Activated T-helper 2 cell treated with anti-CD3 and anti-CD28 coated beads, Interferon-gamma antibody, Interleukin-2, Interleukin-4, amounts not matched to agents 10 μg/mL and 5 μg/mL and 100 μg/mL, durations not matched to agents 14 hours and 24 hours and 36 hours (primary cell): ENCODE measurements at regions not wholly inside any gene's neighbourhood (a gene's known extent, or its start where the extent isn't known, plus 50 kb on each side); places are given as distances from the start of the nearest gene placed in this dataset.

Source experiments
- DNase-seq: peaks from one replicate; pipeline ENCODE4 v3.0.0; 2021; ENCODE audit warnings: low spot score
- H3K27ac Mint-ChIP-seq: one replicate; pipeline ENCODE4 v1.8.0; 2021; ENCODE audit warnings: mixed read lengths
- H3K27me3 Mint-ChIP-seq: one replicate; pipeline ENCODE4 v1.8.0; 2021; ENCODE audit warnings: low read depth, mixed read lengths
- H3K36me3 Mint-ChIP-seq: one replicate; pipeline ENCODE4 v1.8.0; 2021; ENCODE audit warnings: low read depth, mixed read lengths
- H3K4me1 Mint-ChIP-seq: one replicate; pipeline ENCODE4 v1.8.0; 2021; ENCODE audit warnings: low read depth, mixed read lengths
- H3K4me3 Mint-ChIP-seq: one replicate; pipeline ENCODE4 v1.8.0; 2021; ENCODE audit warnings: low read depth, mild to moderate bottlenecking, moderate library complexity, mixed read lengths
- H3K9me3 Mint-ChIP-seq: one replicate; pipeline ENCODE4 v1.8.0; 2021; ENCODE audit warnings: mixed read lengths
- intact Hi-C: fragments of 100-400 bp; cut with micrococcal nuclease; formaldehyde crosslinking; loops from one replicate; pipeline ENCODE4 v1.15.1; 2023

DNA sequence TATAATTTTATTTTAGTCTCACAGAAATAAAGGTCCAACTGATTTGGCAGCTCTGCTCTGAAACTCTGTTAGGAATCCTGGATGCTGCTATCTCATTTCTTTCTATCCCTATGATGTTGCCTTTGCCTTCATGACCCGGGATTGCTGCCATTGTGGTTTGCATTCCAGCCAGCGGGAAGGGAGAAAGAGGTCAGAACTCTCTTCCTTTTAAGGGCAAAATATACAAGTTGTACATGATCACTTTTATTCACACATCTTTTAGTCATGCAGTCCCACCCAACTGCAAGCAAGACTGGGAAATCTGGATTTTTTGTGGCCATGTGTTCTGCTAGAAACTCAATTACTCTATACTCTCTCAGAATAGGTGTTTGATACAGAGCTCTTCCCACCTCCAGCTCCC is 263.1 kb upstream of the ZFP64 start:
- H3K9me3 Mint-ChIP-seq = no peaks in the 10 kb centered on the region
- no peaks in the 10 kb centered on the region for H3K4me1 Mint-ChIP-seq
- no peaks in the 10 kb centered on the region for H3K27me3 Mint-ChIP-seq
- no peaks in the 10 kb centered on the region for H3K36me3 Mint-ChIP-seq
- no peak overlapping the region for H3K27ac Mint-ChIP-seq
- no peak overlapping the region for H3K4me3 Mint-ChIP-seq
- intact Hi-C loops = no loop called here
- no peak for DNase-seq

DNA sequence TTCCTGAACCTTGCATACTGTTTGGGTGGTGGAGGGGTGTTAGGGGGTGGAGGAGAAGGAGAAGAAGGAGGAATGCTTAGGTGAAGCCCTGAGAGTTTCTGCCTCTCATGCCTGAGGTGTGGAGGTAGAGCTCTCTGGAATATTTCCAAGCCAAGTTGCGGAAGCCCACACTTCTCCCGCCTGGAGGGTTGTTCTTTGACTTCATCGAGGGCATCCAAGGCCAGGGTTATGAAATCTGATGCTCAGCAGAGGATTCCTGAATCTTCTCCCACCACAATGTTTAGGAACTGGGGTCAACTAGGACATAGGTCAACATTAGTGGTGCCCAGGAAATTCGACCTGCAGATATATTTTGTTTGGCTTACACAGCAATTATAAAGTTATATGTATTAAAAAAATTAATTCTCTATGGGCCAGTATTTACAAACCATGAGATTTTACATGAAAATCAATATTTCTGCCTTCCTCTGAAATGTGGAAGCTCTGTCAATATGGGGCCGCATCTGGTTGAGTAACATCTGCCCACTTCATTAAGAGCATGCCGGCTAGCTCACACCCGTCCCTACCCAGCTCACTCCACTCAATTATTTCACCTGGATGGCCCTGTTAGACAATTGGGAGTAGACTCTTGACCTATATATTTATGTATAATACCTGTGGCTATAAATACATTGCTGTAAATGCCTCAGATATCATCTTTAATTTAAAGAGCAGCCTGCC is 257.1 kb upstream of the ZFP64 start:
- Mint-ChIP-seq H3K4me1 (no peaks in the 10 kb centered on the region), H3K27me3 (no peaks in the 10 kb centered on the region), H3K36me3 (no peaks in the 10 kb centered on the region), H3K9me3 (no peaks in the 10 kb centered on the region), H3K27ac (no peak overlapping the region), H3K4me3 (no peak overlapping the region)
- no peak for DNase-seq
- intact Hi-C loops = no loop called here

DNA sequence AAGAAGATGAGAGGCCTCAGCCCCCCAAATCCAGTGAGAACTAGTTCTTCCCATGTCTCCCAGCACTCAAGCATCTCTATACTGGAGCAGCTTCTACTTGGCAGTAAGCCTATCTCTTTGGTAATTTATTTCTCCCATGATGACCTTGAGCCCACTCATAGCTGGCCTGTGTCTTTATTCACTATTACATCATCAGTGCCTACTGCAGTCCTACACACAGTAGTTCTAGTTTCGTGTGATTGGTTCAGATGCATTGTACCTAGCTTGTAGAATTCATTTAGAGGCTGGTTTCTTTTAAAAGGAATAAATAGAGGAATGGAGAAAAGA is 255.6 kb upstream of the ZFP64 start:
- intact Hi-C loops = no loop called here
- Mint-ChIP-seq H3K4me3 (no peak overlapping the region), H3K36me3 (no peaks in the 10 kb centered on the region), H3K9me3 (no peaks in the 10 kb centered on the region), H3K27ac (no peak overlapping the region), H3K4me1 (no peaks in the 10 kb centered on the region), H3K27me3 (no peaks in the 10 kb centered on the region)
- DNase-seq = no peak

DNA sequence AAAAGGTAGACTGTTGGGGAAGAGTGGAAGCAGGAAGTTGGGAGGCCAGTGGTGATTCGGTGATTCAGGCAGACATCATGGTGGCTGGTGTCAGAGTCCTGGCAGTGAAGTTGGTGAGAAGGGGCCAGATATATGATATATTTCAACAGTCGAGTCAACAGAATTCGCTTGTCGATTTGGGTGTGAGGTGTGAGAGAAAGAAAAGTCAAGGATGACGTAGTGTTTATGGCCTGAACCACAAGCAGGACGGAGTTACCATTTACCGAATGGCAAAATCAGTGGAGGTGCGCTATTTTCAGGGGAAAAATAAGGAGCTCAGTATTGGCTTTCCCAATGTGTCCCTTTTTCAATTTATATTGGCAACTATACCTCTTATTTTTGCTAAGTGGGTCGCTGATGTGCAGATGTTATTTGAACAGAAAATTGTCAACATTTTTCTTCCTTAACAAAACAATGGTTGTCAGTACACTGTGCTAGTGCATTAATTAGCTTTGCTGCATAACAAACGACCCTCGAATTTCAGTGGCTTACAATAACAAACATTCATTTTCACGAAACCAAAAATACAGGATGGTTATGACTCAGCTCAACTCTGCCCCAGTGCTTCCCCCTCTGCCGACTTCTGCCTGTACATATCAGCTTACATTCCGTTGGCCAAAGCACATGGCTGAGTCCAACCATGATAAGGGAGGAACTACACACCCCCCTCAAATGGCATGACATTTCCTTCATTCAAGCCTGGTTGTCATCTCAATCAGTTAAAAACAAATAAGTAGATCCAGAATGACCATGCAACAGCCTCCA is 255.0 kb upstream of the ZFP64 start:
- Mint-ChIP-seq H3K4me1 (no peaks in the 10 kb centered on the region), H3K36me3 (no peaks in the 10 kb centered on the region), H3K9me3 (no peaks in the 10 kb centered on the region), H3K4me3 (no peak overlapping the region), H3K27me3 (no peaks in the 10 kb centered on the region), H3K27ac (no peak overlapping the region)
- DNase-seq = no peak
- intact Hi-C loops = no loop called here

DNA sequence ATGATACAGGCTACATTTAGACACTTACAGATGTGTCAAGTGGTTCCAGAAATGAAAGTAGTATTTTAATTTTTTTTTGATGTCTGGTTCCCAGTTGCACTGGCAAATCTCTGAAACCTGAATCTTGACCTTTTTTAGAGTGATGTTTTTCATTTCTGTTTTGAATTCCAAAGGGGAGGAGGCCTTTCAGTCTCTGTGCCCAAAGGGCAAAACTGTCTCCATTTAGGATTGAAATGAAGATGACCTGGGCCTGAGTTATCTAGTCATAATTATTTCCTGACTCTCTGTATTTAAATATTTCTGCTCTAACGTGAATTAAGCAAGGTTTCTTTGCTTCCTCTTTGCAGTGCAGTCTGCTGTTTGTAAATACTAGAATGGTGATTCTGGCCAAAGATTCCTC is 252.9 kb upstream of the ZFP64 start:
- no peaks in the 10 kb centered on the region for H3K9me3 Mint-ChIP-seq
- DNase-seq = no peak
- H3K4me1 Mint-ChIP-seq = no peaks in the 10 kb centered on the region
- no peaks in the 10 kb centered on the region for H3K27me3 Mint-ChIP-seq
- intact Hi-C loops = no loop called here
- no peak overlapping the region for H3K27ac Mint-ChIP-seq
- no peak overlapping the region for H3K4me3 Mint-ChIP-seq
- no peaks in the 10 kb centered on the region for H3K36me3 Mint-ChIP-seq

DNA sequence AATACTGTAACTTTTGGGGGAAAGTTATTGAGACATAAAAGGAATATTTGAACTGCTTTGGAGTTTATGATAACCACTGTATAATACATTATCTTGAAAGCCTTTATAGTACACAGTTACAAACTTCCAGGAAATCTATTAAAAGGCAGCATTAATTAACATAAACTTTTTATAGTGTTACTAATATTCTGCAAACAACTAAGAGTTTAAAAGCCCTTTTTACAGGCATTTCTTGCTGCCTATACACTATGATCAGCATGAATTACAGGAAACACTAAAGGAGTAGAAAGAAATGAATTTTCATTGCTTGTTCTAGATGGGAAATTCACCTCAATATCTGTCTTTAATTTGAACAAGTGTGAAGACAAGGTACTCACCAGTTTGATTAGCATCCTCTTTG is 252.3 kb upstream of the ZFP64 start:
- no peak for DNase-seq
- Mint-ChIP-seq H3K4me1 (no peaks in the 10 kb centered on the region), H3K4me3 (no peak overlapping the region), H3K9me3 (no peaks in the 10 kb centered on the region), H3K36me3 (no peaks in the 10 kb centered on the region), H3K27ac (no peak overlapping the region), H3K27me3 (no peaks in the 10 kb centered on the region)
- intact Hi-C loops = no loop called here

DNA sequence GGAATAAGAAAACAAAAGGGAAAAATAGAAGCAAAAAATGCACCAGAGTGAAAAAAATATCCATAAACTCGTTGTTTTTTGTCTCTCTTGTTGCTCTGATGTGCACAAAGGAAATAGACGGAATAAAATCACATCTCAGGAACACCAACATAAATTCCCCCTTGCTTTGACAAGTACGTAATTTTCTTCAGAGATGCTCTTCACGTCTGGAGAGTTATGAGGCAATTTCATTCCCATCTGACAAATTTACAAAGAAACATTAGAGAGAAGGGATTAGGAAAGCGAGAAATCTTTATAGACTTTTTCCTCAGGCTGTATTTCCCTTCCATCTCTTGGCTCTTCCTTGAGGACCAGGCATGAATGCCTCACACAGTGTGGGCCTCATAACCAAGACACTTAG is 250.1 kb upstream of the ZFP64 start:
- H3K27ac Mint-ChIP-seq = no peak overlapping the region
- H3K9me3 Mint-ChIP-seq = peaks cover 3% of the 10 kb centered on the region
- H3K27me3 Mint-ChIP-seq = no peaks in the 10 kb centered on the region

DNA sequence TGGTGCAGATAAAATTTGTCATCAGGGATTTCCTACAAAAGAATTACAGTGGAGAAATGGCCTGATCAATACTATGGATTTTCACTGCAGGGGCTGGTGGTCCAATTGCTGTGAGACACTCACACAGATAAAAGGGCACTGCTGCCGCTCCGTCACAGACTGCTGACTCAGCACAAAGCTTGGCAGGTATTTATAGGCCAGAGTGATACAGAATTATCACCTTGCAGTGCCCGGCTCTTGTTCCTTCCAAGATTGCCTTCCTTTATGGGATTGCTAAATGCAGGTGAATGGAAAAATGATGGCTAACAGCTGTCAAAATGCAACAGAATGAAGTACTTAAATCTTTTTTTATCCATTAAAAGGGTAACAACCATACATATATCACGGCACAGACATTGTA is 247.8 kb upstream of the ZFP64 start:
- H3K4me1 Mint-ChIP-seq = no peaks in the 10 kb centered on the region

More for the DNA sequence above, 250.1 kb upstream of the ZFP64 start:
- intact Hi-C loops = no loop called here
- DNase-seq = no peak
- no peaks in the 10 kb centered on the region for H3K36me3 Mint-ChIP-seq
- H3K4me1 Mint-ChIP-seq = no peaks in the 10 kb centered on the region
- H3K4me3 Mint-ChIP-seq = no peak overlapping the region

DNA sequence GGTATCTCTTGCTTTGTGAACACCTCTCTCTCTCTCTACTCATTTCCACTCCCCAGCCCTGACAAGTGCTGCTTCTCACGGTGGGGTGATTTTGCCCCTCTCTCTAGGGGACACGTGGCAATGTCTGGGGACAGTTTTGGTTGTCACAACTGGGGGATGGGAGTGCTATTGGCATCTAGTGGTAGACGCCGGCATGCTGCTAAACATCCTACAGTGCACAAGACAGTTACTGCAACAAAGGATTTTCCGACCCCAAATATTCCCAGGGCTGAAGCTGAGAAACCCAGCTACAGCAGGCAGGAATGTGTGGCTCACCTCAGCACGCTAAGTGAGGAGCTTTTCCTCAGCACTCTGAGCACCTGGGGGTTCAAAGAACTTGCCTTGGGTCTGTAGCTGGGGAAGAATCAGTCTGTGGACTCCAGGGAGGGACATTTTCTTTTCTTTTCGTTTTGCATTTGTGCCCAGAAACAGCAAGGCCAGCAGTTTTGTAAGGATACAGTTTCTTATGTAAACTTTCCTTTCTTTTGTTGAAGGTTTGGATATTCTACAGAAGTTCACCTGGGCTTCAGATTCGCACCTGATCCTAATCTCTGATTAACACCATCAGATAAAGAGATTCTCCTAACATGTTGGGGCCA is 246.9 kb upstream of the ZFP64 start:
- intact Hi-C loops = no loop called here
- Mint-ChIP-seq H3K27ac (no peak overlapping the region), H3K4me1 (no peaks in the 10 kb centered on the region), H3K36me3 (no peaks in the 10 kb centered on the region), H3K9me3 (peaks cover 3% of the 10 kb centered on the region), H3K4me3 (no peak overlapping the region), H3K27me3 (no peaks in the 10 kb centered on the region)
- no peak for DNase-seq

More for the DNA sequence above, 247.8 kb upstream of the ZFP64 start:
- Mint-ChIP-seq H3K4me3 (no peak overlapping the region), H3K27ac (no peak overlapping the region), H3K27me3 (no peaks in the 10 kb centered on the region), H3K9me3 (peaks cover 3% of the 10 kb centered on the region), H3K36me3 (no peaks in the 10 kb centered on the region)
- intact Hi-C loops = no loop called here
- no peak for DNase-seq

DNA sequence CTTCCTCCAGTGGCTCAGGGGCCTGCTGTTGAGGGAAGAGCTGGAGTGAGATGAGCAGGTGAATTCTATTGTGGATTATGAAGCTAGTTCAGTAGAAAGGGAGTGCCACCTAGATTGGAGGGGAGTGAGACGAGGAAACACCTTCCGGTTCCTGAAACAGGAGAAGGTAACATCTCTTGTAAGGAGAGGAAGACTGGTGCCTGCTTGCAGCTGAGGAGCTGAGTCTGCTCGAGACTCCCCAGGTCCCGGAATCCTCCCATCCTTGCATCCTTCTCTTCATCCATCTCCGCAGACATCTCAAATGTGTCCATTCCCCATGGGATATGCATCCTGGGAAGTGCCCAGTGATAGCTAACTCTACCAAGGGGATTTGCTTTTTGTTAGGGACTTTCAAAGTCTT is 242.9 kb upstream of the ZFP64 start:
- no peak overlapping the region for H3K4me3 Mint-ChIP-seq
- H3K4me1 Mint-ChIP-seq = no peaks in the 10 kb centered on the region
- H3K27me3 Mint-ChIP-seq = no peaks in the 10 kb centered on the region
- intact Hi-C loops = no loop called here
- peaks cover 13% of the 10 kb centered on the region for H3K9me3 Mint-ChIP-seq
- no peak for DNase-seq
- H3K36me3 Mint-ChIP-seq = no peaks in the 10 kb centered on the region
- no peak overlapping the region for H3K27ac Mint-ChIP-seq

DNA sequence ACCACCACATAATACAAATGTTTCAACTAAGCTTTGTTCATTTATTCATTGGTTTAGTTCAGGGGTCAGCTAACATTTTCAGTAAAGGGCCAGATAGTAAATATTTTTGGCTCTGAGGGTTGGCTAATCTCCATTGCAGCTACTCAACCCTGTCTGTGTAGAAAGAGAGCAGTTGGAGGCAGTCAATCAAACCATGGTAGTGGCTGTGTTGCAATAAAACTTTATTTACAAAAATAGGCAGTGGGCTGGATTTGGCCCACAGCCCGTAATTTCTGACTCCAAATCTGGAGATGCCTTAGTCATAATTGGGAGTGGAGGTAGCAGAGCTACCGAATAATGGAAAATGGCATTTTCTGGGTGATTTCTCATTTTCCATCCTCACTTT is 242.5 kb upstream of the ZFP64 start:
- DNase-seq = no peak
- H3K27me3 Mint-ChIP-seq = no peaks in the 10 kb centered on the region
- H3K4me1 Mint-ChIP-seq = no peaks in the 10 kb centered on the region
- intact Hi-C loops = no loop called here
- no peaks in the 10 kb centered on the region for H3K36me3 Mint-ChIP-seq
- H3K4me3 Mint-ChIP-seq = no peak overlapping the region
- peaks cover 17% of the 10 kb centered on the region for H3K9me3 Mint-ChIP-seq
- H3K27ac Mint-ChIP-seq = no peak overlapping the region

DNA sequence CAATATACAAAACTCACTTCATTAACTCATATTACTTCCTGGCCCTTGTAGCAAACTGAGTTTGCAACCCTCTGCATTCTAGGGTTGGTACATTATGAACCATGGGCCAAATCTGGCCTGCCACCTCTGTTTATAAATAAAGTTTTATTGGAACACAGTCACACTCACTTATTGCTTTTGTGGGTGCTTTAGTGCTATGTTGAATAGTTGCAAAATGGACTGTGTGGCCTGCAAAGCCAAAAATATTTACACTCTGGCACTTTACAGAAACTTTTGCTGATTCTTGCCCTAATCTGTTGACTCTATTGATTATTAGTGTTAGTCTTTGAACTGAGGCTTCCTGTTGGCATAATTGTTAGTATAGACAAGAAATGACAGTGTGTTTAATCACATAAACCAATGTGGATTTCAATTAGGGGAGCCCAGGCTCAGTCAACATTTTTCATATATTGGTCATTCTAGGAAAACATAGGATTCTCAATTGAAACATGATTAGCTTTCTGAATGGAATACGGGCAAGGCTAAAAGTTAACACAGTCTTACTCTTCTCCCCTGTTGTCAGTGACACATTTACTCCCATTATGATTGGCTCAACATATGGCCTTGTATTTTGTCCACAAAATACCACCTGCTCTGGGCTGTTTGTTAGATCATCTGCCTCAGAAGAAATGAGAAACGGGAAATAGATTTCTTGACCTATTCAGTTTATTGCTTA is 241.9 kb upstream of the ZFP64 start:
- H3K36me3 Mint-ChIP-seq = no peaks in the 10 kb centered on the region
- no peaks in the 10 kb centered on the region for H3K27me3 Mint-ChIP-seq
- H3K4me3 Mint-ChIP-seq = no peak overlapping the region
- no peak overlapping the region for H3K27ac Mint-ChIP-seq
- H3K9me3 Mint-ChIP-seq = peaks cover 21% of the 10 kb centered on the region
- intact Hi-C loops = no loop called here
- no peaks in the 10 kb centered on the region for H3K4me1 Mint-ChIP-seq
- DNase-seq = no peak

DNA sequence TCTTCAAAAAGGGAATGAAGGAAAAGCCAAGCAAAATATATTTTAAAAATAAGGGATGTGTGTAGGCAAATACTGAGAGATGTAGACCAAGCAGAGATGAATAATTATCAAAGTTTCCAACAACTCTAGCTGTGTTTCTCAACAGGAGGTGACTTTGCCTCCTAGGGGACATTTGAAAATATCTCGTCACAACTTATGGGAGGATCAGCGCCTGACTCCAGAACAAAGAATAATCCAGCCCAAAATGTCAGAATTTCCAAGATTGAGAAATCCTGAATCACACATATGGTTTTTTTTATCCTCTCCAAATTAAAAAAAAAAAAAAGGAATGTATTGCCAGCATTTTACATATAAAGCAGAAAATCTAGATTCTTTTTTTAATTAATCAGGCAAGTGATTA is 241.2 kb upstream of the ZFP64 start:
- Mint-ChIP-seq H3K4me1 (no peaks in the 10 kb centered on the region), H3K4me3 (no peak overlapping the region), H3K27ac (no peak overlapping the region), H3K27me3 (no peaks in the 10 kb centered on the region), H3K36me3 (no peaks in the 10 kb centered on the region), H3K9me3 (peaks cover 21% of the 10 kb centered on the region)
- DNase-seq = no peak
- intact Hi-C loops = no loop called here
